H7 (cell line): ENCODE measurements at regions not wholly inside any gene's neighbourhood (a gene's known extent, or its start where the extent isn't known, plus 50 kb on each side); places are given as distances from the start of the nearest gene placed in this dataset.
A peak's percentile ranks its signal among the peaks of the same experiment; 100 is the strongest.
"Not testable (repeated sequence)": the region's sequence is repeated elsewhere in the genome, so short reads cannot be mapped to it uniquely, and the experiment has no call there.

Experiments used
- DNase-seq: peaks from one replicate; pipeline ENCODE4 v3.0.0; 2012
- H3K27me3 ChIP-seq: 2 replicates; pipeline ENCODE4 v1.6.0; 2011; ENCODE audit warnings: mild to moderate bottlenecking, low read length; ENCODE audit not compliant: control insufficient read depth, insufficient read depth
- H3K36me3 ChIP-seq: replicated peaks from 2 replicates; pipeline ENCODE4 v1.5.1; 2011; ENCODE audit warnings: low read length; ENCODE audit not compliant: control insufficient read depth, insufficient read depth
- H3K4me3 ChIP-seq: 2 replicates; pipeline ENCODE4 v1.5.1; 2011; ENCODE audit warnings: low read depth, mild to moderate bottlenecking, control low read depth, low read length, moderate library complexity; ENCODE audit not compliant: insufficient read depth

- Histone ChIP-seq H3K36me3 (no peaks in the 10 kb centered on the region), H3K27me3 (no peaks in the 10 kb centered on the region), H3K4me3 (no peak overlapping the region)
- DNase-seq, result no peak
Observed at GRCh38 chr11:92087725-92088537, 136.7 kb upstream of the FAT3 start.

GRCh38 chr11:92083123-92083522 lies 141.5 kb upstream of the FAT3 start:
- Histone ChIP-seq H3K36me3 (no peaks in the 10 kb centered on the region), H3K4me3 (no peak overlapping the region)
- no peak for DNase-seq

GRCh38 chr11:92082652-92083051 lies 142.0 kb upstream of the FAT3 start:
- Histone ChIP-seq H3K36me3 (no peaks in the 10 kb centered on the region), H3K4me3 (no peak overlapping the region), H3K27me3 (no peaks in the 10 kb centered on the region)
- no peak for DNase-seq

More at GRCh38 chr11:92083123-92083522, 141.5 kb upstream of the FAT3 start:
- no peaks in the 10 kb centered on the region for H3K27me3 ChIP-seq

- H3K4me3 ChIP-seq, H3K27me3 ChIP-seq, DNase-seq, H3K36me3 ChIP-seq: not testable (repeated sequence)
Observed at GRCh38 chr11:92074498-92074897, 150.1 kb upstream of the FAT3 start.

- no peaks in the 10 kb centered on the region for H3K36me3 ChIP-seq
- no peak overlapping the region for H3K4me3 ChIP-seq
- no peak for DNase-seq
- H3K27me3 ChIP-seq, result no peaks in the 10 kb centered on the region
Observed at GRCh38 chr11:92071660-92072059, 153.0 kb upstream of the FAT3 start.

GRCh38 chr11:92070026-92070889 lies 154.4 kb upstream of the FAT3 start:
- peak; percentile 9 for DNase-seq

GRCh38 chr11:92067016-92067415 lies 157.6 kb upstream of the FAT3 start:
- Histone ChIP-seq H3K36me3 (no peaks in the 10 kb centered on the region), H3K27me3 (no peaks in the 10 kb centered on the region), H3K4me3 (no peak overlapping the region)
- DNase-seq, result no peak

More at GRCh38 chr11:92070026-92070889, 154.4 kb upstream of the FAT3 start:
- Histone ChIP-seq H3K36me3 (no peaks in the 10 kb centered on the region), H3K27me3 (no peaks in the 10 kb centered on the region), H3K4me3 (no peak overlapping the region)

- H3K27me3 ChIP-seq, result no peaks in the 10 kb centered on the region
- DNase-seq, result no peak
- no peak overlapping the region for H3K4me3 ChIP-seq
- H3K36me3 ChIP-seq, result no peaks in the 10 kb centered on the region
Observed at GRCh38 chr11:92061456-92062062, 163.1 kb upstream of the FAT3 start.

GRCh38 chr11:92057849-92058442 lies 166.7 kb upstream of the FAT3 start:
- Histone ChIP-seq H3K27me3 (no peaks in the 10 kb centered on the region), H3K36me3 (no peaks in the 10 kb centered on the region), H3K4me3 (no peak overlapping the region)
- no peak for DNase-seq

GRCh38 chr11:92053216-92053615 lies 171.4 kb upstream of the FAT3 start:
- Histone ChIP-seq H3K4me3 (no peak overlapping the region), H3K27me3 (no peaks in the 10 kb centered on the region), H3K36me3 (no peaks in the 10 kb centered on the region)
- no peak for DNase-seq

GRCh38 chr11:92050305-92050704 lies 174.3 kb upstream of the FAT3 start:
- no peak for DNase-seq
- Histone ChIP-seq H3K4me3 (no peak overlapping the region), H3K27me3 (no peaks in the 10 kb centered on the region), H3K36me3 (no peaks in the 10 kb centered on the region)

GRCh38 chr11:92048415-92048814 lies 176.2 kb upstream of the FAT3 start:
- no peak for DNase-seq
- Histone ChIP-seq H3K36me3 (no peaks in the 10 kb centered on the region), H3K4me3 (no peak overlapping the region), H3K27me3 (no peaks in the 10 kb centered on the region)

GRCh38 chr11:92046103-92046502 lies 178.5 kb upstream of the FAT3 start:
- Histone ChIP-seq H3K27me3 (no peaks in the 10 kb centered on the region), H3K4me3 (no peak overlapping the region), H3K36me3 (no peaks in the 10 kb centered on the region)
- DNase-seq, result no peak

- Histone ChIP-seq H3K27me3 (no peaks in the 10 kb centered on the region), H3K36me3 (no peaks in the 10 kb centered on the region), H3K4me3 (no peak overlapping the region)
- DNase-seq, result no peak
Observed at GRCh38 chr11:92045301-92045700, 179.3 kb upstream of the FAT3 start.
